Activated naive CD4-positive, alpha-beta T cell treated with anti-CD3 and anti-CD28 coated beads, Interleukin-2, amount 50 U/mL, for 72 hours (primary cell): ENCODE measurements at regions not wholly inside any gene's neighbourhood (a gene's known extent, or its start where the extent isn't known, plus 50 kb on each side); places are given as distances from the start of the nearest gene placed in this dataset.
"Not testable (repeated sequence)": the region's sequence is repeated elsewhere in the genome, so short reads cannot be mapped to it uniquely, and the experiment has no call there.

ENCODE experiments used
- ATAC-seq, 2 donors: fragments of 150-1000 bp; cut with Tn5 transposase; 2 replicates each; pipeline ENCODE4 v1.10.0; 2021; ENCODE audit warnings: mild to moderate bottlenecking in 2 of 2, moderate library complexity in 2 of 2
- DNase-seq, 2 donors: peaks; one replicate each; pipeline ENCODE4 v3.0.0; 2021 to 2022; ENCODE audit warnings: low spot score in 2 of 2
- H3K27ac Mint-ChIP-seq, 2 donors: one replicate each; pipeline ENCODE4 v1.8.0; 2022; ENCODE audit warnings: mild to moderate bottlenecking in 2 of 2, mixed read lengths in 2 of 2
- H3K36me3 Mint-ChIP-seq, 2 donors: one replicate each; pipeline ENCODE4 v1.8.0; 2022; ENCODE audit warnings: mixed read lengths in 2 of 2
- H3K9me3 Mint-ChIP-seq, 2 donors: one replicate each; pipeline ENCODE4 v1.8.0; 2022; ENCODE audit warnings: mixed read lengths in 2 of 2

DNA sequence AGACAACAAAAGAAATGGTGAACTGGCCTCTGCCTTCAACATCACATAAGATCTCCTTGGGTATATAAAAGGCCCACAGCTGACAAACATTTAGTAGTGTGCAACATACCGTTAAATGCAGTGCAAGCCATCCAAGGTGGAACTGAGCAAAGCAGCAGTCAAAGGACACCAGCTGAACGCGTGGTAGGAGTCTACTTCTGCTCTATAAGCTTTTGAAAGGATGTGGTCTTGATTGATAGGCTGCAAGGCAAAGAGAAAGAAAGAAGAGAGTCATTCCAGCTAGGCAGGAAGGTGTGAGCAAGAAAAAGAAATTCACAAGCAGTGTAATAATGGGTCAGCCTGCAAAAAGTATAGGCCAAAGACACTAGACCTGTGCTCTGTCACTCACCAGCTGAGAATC is 356.3 kb downstream of the SATB2 start:
- no peak for DNase-seq
- Mint-ChIP-seq H3K9me3 (no peaks in the 10 kb centered on the region), H3K27ac (no peak overlapping the region), H3K36me3 (no peaks in the 10 kb centered on the region)
- no peak for ATAC-seq

DNA sequence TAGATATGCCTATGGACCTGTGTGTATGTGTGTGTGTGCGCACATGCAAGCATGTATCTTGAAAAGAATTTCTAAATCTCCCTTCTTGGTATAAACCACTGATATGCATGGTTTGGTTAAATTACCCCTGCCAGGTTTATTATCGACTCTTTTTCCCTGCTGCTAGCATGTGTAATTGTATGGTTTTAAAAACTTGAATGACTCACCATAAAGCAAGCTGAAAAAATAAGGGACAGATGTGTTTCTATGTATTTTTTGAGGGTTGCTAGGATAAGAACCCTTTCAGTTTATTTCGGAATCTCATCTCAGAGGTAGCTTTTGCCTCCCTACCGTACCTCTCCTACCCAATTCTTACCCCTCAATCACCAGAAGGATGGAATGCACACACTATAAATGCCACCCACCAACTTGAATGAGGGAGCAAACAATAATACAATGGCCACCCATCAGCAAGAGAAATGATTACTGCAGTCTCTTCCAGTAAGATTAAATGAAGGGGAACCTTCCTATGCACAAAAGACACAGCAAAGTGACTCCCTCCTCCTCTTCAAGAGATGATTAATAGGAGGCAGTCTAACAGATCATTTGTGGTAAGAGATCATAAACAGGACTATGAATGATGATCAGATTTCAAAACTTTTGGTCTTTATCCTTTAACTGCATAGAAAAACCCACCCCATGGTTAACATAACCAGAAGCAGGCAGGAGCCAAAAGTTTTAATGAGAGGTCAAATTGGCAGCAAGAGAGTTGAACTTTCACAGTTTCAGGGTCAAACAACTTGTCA is 357.2 kb downstream of the SATB2 start:
- Mint-ChIP-seq H3K27ac (no peak overlapping the region), H3K9me3 (no peaks in the 10 kb centered on the region), H3K36me3 (no peaks in the 10 kb centered on the region)
- ATAC-seq = no peak
- DNase-seq = no peak

DNA sequence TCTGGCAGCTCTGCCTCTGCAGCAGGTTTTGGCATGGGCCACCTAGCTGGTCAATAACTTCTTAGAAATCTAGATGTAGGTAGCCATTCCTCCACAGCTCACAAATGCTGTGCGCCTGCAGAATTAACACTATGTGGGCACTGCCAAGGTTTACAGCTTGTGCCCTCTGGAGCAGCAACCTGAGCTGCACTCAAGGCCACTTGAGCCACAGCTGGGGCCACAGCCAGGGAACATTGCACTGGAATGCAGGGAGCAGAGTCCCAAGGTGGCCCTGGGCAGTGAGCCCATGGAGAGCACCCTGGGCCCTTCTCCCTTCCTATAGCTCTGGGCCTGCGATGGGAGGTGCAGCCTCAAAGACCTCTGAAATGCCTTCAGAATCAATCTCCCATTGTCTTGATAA is 365.3 kb downstream of the SATB2 start:
- H3K36me3 Mint-ChIP-seq = no peaks in the 10 kb centered on the region
- no peaks in the 10 kb centered on the region for H3K9me3 Mint-ChIP-seq
- ATAC-seq (no peak), DNase-seq (no peak)
- no peak overlapping the region for H3K27ac Mint-ChIP-seq

DNA sequence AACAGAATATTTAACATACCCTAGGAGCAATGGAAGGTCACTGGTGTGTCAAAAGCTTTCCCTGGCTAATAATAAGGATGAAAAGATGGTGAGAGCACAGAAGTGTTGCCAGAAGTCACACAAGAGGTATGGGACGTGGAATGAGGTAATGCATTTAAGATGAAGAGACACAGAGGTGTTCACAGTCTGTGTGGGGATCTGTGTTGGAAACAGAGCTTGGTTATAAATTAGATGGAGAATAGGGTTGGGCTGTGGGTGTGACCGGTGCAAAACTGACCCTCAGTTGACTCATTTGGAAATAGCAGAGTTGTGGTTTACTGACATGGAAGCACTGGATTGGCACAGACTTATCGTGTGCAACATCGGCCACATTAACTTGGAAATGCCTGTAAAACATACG is 372.5 kb downstream of the SATB2 start:
- peaks cover 0 to 3% of the 10 kb centered on the region in 2 donors for H3K9me3 Mint-ChIP-seq
- DNase-seq (no peak), ATAC-seq (no peak)
- H3K27ac Mint-ChIP-seq = no peak overlapping the region
- no peaks in the 10 kb centered on the region for H3K36me3 Mint-ChIP-seq

DNA sequence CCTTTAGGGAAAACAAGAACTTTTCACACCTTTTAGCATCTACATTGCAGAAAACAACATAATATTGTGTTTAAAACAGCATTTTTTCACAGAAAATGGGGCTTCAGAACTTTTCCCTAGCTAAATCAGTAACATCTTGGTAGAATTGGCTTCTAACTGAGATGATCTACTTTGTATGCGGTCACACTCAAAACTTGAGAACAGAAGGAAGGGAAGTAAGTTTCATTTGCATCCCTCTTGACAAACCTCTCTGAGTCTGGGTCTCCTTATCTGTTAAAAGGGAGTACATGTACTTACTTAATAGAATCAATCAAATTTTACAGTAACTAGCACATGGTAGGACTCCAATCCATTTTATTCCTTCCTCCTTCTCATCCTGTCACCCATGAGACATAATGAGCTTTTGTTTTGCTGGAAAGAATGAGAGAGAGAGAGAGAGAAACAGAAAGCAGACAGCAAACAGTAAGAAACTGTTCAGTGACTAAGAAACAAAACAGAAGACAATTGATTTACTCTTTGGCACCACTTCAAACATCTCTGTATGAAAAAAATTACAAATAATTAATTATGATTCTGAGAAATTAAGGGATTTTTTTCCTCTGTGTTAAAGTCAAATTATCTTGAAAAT is 387.3 kb downstream of the SATB2 start:
- Mint-ChIP-seq H3K27ac (no peak overlapping the region), H3K9me3 (peaks cover 11% of the 10 kb centered on the region in 2 donors), H3K36me3 (no peaks in the 10 kb centered on the region)
- DNase-seq (no peak), ATAC-seq (no peak)

DNA sequence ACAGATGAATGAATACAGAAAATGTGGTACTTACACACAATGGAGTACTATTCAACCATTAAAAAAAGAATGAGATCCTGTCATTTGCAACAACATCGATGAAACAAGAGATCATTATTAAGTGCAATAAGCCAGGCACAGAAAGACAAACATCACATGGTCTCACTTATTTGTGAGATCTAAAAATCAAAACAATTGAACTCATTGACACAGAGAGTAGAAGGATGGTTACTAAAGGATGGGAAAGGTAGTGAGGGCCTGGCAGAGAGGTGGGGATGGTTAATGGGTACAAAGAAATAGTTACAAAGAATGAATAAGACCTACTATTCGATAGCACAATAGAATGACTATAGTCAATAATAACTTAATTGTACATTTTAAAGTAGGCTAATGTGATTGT is 393.5 kb downstream of the SATB2 start:
- ATAC-seq (no peak), DNase-seq (no peak)
- no peak overlapping the region for H3K27ac Mint-ChIP-seq
- no peaks in the 10 kb centered on the region for H3K36me3 Mint-ChIP-seq
- H3K9me3 Mint-ChIP-seq = peaks cover 18 to 30% of the 10 kb centered on the region in 2 donors

DNA sequence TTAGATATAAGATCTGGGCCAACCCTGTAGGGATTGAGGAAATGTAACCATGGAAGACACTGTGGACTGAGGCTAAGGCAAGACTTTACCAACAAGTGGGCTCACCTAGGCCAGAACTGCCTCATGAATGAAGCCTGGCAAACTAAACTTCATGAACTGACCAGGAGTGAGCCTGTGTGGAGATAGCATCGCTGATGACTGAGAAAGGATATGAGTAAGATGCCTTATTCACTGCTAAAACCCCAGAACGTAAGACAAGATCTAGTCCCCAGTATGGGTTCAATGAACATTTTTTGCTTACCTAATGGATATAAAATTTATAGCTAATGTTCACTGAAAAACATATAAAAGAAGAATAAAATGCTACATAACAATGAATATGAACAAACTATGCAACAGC is 399.8 kb downstream of the SATB2 start:
- ATAC-seq (no peak), DNase-seq (no peak)
- H3K27ac Mint-ChIP-seq = no peak overlapping the region
- peaks cover 16 to 35% of the 10 kb centered on the region in 2 donors for H3K9me3 Mint-ChIP-seq
- no peaks in the 10 kb centered on the region for H3K36me3 Mint-ChIP-seq

DNA sequence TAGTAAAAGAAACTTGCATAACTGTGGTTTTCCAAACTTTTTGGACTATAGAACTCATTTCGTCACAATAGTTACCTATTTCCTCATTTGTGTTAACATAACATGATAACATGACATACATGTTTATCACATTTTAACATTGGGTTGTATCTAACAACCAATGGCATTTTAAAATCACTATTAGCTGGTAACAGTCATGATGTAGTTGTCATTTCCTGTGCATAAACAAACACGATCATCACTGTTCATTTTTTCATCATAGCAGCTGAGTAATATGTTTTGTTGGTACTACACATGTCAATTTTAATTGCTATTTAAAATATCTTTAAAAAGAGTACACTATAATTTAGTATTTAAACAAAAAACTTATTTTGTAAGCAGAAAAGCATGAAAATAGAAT is 402.4 kb downstream of the SATB2 start:
- Mint-ChIP-seq H3K36me3 (no peaks in the 10 kb centered on the region), H3K27ac (no peak overlapping the region), H3K9me3 (peaks cover 8 to 21% of the 10 kb centered on the region in 2 donors)
- DNase-seq (no peak), ATAC-seq (no peak)

DNA sequence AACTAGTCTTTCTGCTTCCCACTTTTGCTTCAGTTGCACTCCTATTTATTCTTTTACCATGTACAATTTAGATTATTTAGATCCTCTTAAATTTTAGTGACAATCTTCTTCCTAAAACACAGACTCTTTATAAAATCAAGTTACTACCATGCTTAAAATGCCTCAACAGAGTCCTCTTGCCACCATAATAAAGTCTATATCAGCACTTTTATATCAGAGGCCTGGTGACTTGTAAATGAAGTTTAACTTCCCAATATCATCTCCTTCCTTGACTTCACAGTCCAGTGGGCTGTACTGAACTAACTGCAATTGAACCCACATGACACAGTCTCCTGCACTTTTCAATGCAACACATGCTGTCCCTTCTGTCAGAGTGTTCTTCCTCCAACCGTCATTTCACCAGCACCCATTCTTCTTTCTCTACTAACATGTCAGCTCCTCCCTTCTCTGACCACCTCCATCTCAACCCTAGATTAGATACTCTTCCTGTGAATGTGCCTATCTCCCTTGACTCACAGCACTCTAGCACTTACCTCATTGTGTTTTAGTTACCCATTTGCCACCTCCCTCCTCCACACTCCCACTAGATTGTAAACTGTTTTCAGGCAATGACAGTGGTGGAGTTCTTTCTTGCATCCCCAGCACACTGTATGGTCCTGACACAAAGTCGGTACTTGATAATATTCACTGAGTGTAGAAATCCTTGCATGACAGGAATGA is 414.9 kb downstream of the SATB2 start:
- ATAC-seq (no peak), DNase-seq (no peak)
- Mint-ChIP-seq H3K27ac (no peak overlapping the region), H3K36me3 (no peaks in the 10 kb centered on the region), H3K9me3 (no peaks in the 10 kb centered on the region)

DNA sequence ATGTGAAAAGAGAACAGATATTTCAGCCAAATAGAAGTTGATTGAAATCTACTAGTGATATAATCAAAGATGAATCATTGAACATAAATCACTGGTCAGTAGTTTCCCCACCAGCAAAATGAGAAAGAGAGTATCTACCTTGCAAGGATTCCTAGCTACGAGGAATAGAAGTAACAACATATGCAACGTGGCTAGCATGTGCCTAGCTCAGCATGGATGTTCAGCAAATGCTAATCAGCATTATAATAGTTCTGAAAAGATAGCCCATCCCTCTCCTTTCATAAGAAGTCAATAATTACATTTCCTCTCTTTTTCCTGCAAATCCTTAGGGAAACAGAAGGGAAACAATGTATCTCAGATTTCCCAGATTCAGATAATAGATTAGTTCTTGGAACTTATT is 417.2 kb downstream of the SATB2 start:
- ATAC-seq = no peak
- no peak for DNase-seq
- no peak overlapping the region for H3K27ac Mint-ChIP-seq
- peaks cover 0 to 7% of the 10 kb centered on the region in 2 donors for H3K9me3 Mint-ChIP-seq
- H3K36me3 Mint-ChIP-seq = no peaks in the 10 kb centered on the region

DNA sequence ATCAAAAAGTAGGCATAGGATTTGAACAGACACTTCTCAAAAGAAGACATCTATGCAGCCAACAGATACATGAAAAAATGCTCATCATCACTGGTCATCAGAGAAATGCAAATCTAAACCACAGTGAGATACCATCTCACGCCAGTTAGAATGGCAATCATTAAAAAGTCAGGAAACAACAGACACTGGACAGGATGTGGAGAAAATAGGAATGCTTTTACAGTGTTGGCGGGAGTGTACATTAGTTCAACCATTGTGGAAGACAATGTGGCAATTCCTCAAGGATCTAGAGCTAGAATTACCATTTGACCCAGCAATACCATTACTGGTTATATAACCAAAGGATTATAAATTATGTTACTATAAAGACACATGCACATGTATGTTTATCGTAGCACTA is 424.0 kb downstream of the SATB2 start:
- ATAC-seq, DNase-seq, H3K36me3 Mint-ChIP-seq, H3K27ac Mint-ChIP-seq: not testable (repeated sequence)
- H3K9me3 Mint-ChIP-seq = peaks cover 5 to 26% of the 10 kb centered on the region in 2 donors

DNA sequence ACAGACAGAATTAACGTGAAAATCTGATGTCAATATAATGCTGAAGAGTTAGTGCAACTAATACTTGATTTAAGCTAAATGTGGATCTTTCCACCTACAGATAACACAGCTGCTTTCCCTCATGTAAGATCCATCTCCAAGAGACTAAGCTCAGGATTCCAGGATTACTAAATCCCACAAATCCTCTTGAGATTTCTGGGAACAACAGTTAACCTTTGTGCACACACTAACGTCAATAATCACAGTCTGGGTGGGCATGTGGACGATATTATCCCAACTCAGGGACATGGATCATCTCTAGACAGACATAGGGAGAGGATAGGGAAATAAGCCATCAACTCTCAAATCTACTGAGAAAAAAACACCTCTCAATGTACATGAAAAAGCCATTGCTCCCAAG is 432.6 kb downstream of the SATB2 start:
- ATAC-seq = no peak
- H3K36me3 Mint-ChIP-seq = no peaks in the 10 kb centered on the region
- H3K9me3 Mint-ChIP-seq = peaks cover 0 to 10% of the 10 kb centered on the region in 2 donors
- H3K27ac Mint-ChIP-seq = no peak overlapping the region
- no peak for DNase-seq

DNA sequence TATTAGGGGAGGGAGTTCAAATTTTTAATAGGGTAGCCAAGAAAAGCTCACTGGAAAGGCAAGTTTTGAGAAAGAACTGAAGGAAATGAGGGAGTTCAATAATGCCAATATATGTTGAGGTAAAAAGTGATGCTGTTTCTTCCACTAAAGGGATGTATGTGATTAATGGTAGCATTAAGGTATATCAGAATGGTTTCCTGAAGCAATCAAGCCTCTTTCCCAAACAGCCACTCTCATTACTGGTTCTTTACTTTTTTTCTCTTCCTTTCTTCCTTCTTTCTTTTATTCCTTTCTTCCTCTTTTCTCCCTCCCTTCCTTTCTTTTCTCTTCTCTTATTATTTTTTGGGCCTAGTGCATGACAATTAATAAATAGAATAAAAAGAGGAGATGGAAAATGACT is 433.5 kb downstream of the SATB2 start:
- ATAC-seq (no peak), DNase-seq (no peak)
- H3K9me3 Mint-ChIP-seq = peaks cover 0 to 5% of the 10 kb centered on the region in 2 donors
- H3K27ac Mint-ChIP-seq = no peak overlapping the region
- H3K36me3 Mint-ChIP-seq = no peaks in the 10 kb centered on the region

DNA sequence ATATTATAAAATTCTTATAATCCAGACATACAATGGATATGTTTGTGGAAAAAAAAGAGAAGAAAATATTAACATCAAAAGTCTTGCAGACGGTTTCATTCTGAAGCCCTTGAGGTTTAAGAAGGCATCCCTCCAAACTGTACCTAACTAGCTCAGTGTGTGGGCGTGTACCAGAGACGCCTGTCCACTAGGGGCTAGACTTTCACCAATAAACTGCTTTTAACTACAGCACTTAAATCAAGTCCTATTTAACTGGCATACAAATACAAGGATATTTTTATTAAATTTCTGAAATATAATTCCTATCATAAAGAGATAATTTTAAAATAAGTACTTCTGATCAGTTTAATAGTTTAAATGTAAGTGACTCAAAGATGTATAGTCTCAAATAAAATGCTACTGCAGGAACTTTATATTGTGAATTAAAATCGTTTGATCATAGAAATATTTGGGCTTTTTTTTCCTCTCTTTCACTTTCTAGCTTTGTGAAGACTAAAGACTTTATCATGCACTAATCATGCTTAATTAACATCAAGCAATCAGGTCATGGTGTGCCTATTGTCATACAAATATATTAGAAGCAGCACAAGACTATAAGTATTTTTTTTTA is 437.7 kb downstream of the SATB2 start:
- Mint-ChIP-seq H3K27ac (no peak overlapping the region), H3K9me3 (no peaks in the 10 kb centered on the region), H3K36me3 (no peaks in the 10 kb centered on the region)
- DNase-seq = no peak
- ATAC-seq = no peak

DNA sequence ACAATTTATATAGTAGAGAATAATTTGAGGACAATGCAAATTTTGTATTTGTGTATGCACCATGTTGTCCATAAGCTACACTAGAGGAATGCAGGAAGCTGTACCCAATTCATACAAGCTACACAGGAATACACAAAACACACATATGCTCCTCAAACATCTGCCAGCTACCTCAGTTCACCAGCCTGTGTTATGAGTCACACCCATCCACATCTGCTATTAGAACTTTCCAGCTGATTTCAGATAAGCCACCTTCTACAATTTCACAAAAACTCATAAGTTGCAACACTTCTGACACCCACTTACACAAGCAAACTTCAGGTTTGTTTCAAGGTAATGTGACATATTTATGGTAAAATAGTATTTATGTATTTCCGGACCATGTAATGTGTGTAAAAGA is 438.9 kb downstream of the SATB2 start:
- no peak for DNase-seq
- Mint-ChIP-seq H3K9me3 (no peaks in the 10 kb centered on the region), H3K36me3 (no peaks in the 10 kb centered on the region), H3K27ac (no peak overlapping the region)
- ATAC-seq = no peak

DNA sequence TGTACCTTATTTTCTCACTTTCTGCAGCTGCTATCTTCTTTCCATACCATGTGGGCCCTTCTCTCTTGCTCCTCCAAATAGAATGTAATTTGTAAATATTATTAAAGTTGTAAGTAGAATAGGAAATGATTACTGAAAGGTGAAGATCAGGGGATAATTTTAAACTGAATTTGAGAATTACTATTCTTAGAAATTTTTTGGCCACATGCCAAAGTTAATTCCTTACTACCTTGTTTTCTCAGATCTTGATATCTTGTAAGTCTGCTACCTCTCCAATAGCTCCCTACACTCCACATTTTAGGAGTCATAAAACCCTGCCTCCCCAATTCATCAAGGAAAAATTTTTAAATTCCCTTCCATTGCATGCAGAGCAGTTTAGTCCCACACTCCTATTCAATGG is 442.7 kb downstream of the SATB2 start:
- no peak for DNase-seq
- no peaks in the 10 kb centered on the region for H3K36me3 Mint-ChIP-seq
- no peak overlapping the region for H3K27ac Mint-ChIP-seq
- no peaks in the 10 kb centered on the region for H3K9me3 Mint-ChIP-seq
- no peak for ATAC-seq

DNA sequence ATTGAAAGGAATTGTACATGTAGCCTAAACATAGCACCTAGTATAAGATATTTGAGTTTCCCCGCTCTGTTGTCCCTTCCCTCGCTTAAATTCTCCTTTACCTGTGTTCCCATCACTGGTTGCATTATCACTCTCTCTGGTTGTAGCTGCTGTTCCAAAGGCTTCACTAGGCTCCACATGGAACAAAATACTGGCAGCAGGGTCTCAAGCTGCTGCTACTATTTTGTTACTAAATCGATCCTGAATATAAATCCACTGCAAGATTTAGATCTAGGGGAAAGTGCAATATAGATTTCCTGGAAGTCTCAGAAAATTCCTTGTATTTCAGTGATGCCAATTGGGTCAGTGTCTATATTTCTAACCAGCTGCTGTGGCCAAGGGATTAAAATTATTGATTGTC is 443.5 kb downstream of the SATB2 start:
- Mint-ChIP-seq H3K36me3 (no peaks in the 10 kb centered on the region), H3K27ac (no peak overlapping the region)
- ATAC-seq = no peak

More for the DNA sequence above, 443.5 kb downstream of the SATB2 start:
- H3K9me3 Mint-ChIP-seq = no peaks in the 10 kb centered on the region
- DNase-seq = no peak
